DOHH2 (cell line): ENCODE measurements at regions not wholly inside any gene's neighbourhood (a gene's known extent, or its start where the extent isn't known, plus 50 kb on each side); places are given as distances from the start of the nearest gene placed in this dataset.

ENCODE experiments used
- EZH2phosphoT487 ChIP-seq: fragments of 200-600 bp; sonication (generic); IDR thresholded peaks from 2 replicates; pipeline ENCODE4 v1.6.1; 2017; ENCODE audit warnings: borderline replicate concordance, mild to moderate bottlenecking, antibody characterized with exemption, low read length, moderate library complexity, mixed read lengths
- TF ChIP-seq, protein P1 (sequence below): fragments of 200-600 bp; sonication (generic); IDR thresholded peaks from one replicate; pipeline ENCODE4 v1.5.1; 2014; ENCODE audit warnings: antibody characterized with exemption, mild to moderate bottlenecking, low read depth, low read length; ENCODE audit not compliant: poor library complexity, severe bottlenecking

DNA sequence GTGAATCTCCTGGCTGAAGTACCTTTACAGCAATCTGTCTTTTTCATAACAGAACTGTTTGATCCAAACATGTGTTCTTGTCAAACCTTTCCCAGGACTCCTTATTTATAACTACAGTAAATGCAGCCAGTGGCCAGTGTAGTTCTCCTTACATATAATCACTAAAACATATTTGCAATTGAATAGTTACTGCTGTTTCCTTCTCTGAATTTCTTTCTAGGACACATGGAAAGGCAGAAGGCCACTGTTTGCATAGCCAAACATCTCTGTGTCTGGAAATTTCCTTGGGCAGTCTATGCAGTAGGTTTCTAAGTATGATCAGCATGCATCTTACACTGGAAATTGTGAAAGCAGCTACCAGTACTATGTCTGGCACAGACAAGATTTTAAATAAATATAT, 57.4 kb upstream of the COL3A1 start:
- TF ChIP-seq, protein P1, sequence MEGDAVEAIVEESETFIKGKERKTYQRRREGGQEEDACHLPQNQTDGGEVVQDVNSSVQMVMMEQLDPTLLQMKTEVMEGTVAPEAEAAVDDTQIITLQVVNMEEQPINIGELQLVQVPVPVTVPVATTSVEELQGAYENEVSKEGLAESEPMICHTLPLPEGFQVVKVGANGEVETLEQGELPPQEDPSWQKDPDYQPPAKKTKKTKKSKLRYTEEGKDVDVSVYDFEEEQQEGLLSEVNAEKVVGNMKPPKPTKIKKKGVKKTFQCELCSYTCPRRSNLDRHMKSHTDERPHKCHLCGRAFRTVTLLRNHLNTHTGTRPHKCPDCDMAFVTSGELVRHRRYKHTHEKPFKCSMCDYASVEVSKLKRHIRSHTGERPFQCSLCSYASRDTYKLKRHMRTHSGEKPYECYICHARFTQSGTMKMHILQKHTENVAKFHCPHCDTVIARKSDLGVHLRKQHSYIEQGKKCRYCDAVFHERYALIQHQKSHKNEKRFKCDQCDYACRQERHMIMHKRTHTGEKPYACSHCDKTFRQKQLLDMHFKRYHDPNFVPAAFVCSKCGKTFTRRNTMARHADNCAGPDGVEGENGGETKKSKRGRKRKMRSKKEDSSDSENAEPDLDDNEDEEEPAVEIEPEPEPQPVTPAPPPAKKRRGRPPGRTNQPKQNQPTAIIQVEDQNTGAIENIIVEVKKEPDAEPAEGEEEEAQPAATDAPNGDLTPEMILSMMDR: no peak
- no peak for TF ChIP-seq EZH2phosphoT487
